GM10248 (cell line): ENCODE measurements at regions not wholly inside any gene's neighbourhood (a gene's known extent, or its start where the extent isn't known, plus 50 kb on each side); places are given as distances from the start of the nearest gene placed in this dataset.

Experiments
- CTCF ChIA-PET: fragments of 300-600 bp; sonication (Branson Sonifier 250); formaldehyde crosslinking; extraction: SDS; loops from one replicate; lab custom pipeline; 2021; ENCODE audit warnings: antibody characterized with exemption; lab: Yijun Ruan, JAX
- POLR2A ChIA-PET: fragments of 350-650 bp; sonication (Branson Sonifier 250); formaldehyde crosslinking; extraction: SDS; loops from one replicate; lab custom pipeline; 2020; ENCODE audit warnings: antibody characterized with exemption; lab: Yijun Ruan, JAX
- DNase-seq: peaks from one replicate; pipeline ENCODE4 v3.0.0; 2012; ENCODE audit errors: extremely low spot score
- TF ChIP-seq, protein P1 (sequence below): IDR thresholded peaks from 2 replicates; pipeline ENCODE4 v1.5.1; 2012; ENCODE audit warnings: mild to moderate bottlenecking, low read depth; ENCODE audit errors: extremely low read depth, missing control alignments, control extremely low read depth

GRCh38 chr7:22931011-22931410 is 82.9 kb downstream of the HYCC1 start:
- TF ChIP-seq, protein P1, sequence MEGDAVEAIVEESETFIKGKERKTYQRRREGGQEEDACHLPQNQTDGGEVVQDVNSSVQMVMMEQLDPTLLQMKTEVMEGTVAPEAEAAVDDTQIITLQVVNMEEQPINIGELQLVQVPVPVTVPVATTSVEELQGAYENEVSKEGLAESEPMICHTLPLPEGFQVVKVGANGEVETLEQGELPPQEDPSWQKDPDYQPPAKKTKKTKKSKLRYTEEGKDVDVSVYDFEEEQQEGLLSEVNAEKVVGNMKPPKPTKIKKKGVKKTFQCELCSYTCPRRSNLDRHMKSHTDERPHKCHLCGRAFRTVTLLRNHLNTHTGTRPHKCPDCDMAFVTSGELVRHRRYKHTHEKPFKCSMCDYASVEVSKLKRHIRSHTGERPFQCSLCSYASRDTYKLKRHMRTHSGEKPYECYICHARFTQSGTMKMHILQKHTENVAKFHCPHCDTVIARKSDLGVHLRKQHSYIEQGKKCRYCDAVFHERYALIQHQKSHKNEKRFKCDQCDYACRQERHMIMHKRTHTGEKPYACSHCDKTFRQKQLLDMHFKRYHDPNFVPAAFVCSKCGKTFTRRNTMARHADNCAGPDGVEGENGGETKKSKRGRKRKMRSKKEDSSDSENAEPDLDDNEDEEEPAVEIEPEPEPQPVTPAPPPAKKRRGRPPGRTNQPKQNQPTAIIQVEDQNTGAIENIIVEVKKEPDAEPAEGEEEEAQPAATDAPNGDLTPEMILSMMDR, result no peak
- ChIA-PET CTCF (no interaction called here), POLR2A (no interaction called here)
- DNase-seq, result no peak

GRCh38 chr7:22922307-22922706 is 91.6 kb downstream of the HYCC1 start:
- POLR2A ChIA-PET, result no interaction called here
- CTCF ChIA-PET, result interaction anchor here (1.1 kb wide), 1 partner anchor 9 kb away, joined by 3 read pairs; no protein-coding TSS in a partner anchor
- no peak for DNase-seq
- TF ChIP-seq, protein P1, result no peak

DNA sequence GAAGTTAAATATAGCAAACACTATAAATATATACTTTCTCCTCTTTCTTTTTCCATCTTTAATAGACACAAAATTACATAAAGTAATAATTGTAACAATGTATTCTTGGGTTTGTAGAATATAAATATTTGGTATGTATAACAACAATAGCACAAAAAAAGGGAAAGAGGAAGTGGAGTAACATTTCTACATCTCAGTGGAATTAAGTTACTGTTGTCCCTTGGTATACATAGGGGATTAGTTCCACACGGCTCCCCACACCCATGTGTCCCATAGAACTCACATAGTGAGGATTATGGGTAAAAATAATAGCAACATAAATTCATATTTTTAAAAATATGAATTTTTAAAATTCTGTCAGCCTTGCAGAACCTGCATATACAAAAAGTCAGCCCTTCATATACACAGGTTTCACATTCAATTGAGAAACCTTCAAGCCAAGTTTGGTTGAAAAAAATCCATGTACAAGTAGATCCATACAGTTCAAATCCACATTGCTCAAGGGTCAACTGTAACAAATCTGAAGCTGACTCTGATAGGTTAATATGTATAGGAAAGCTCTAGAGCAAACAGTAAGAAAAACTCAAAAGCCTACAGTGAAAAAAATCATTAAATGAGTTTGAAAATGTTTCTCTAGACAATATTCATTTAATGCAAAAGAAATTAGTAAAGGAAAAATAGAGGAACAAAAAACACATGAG is 92.4 kb downstream of the HYCC1 start:
- TF ChIP-seq, protein P1, result no peak
- CTCF ChIA-PET, result interaction anchor here (1.1 kb wide), 2 partner anchors 8 to 13 kb away, joined by 3 read pairs; no protein-coding TSS in a partner anchor
- no peak for DNase-seq
- POLR2A ChIA-PET, result no interaction called here

- ChIA-PET CTCF (interaction anchor here (1.1 to 1.6 kb wide), 3 partner anchors 8 to 134 kb away, joined by 3 read pairs; no protein-coding TSS in a partner anchor), POLR2A (no interaction called here)
- DNase-seq, result no peak
- TF ChIP-seq, protein P1, result no peak
These were observed 93.3 kb downstream of the HYCC1 start for GRCh38 chr7:22920672-22921071.

DNA sequence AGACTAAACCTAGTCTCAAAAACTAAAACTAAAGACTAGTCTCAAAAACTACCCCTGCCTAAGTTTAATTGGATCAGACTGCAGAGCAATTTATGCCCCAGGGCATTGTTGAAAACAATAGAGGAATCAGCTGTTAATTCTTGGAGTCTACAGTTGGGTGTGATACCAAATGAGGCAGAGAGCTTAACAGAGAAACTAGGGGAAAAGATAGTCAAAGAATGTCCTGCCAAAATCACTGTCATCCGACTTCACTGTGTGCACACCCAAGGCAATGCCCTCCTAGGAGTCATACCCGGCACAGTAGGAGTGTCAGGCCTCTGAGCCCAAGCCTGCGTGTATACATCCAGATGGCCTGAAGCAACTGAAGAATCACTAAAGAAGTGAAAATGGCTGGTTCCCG is 90.5 kb upstream of the TOMM7 start:
- TF ChIP-seq, protein P1, result no peak
- CTCF ChIA-PET, result interaction anchor here (0.9 to 1.9 kb wide), 4 partner anchors 9 to 142 kb away, joined by 3 to 7 read pairs (median 4); no protein-coding TSS in a partner anchor
- no peak for DNase-seq
- POLR2A ChIA-PET, result no interaction called here

DNA sequence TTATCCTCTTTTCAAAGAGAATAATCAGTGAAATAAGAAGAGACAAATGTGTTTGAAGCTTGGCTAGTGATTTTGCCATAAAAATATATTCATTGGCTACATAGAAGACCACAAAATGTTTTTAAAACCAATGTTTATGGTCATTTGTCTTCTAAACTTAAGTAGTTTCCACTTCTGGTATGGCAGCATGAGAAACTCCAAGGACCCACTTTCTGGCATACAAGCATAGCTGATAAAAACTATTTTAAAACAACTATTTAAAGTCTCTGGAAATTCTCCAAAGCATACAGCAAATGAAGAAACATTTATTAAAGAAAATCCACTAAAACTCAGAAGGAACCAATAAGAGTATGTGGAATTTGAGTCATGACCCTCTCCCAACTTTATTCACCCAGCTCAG is 89.2 kb upstream of the TOMM7 start:
- ChIA-PET POLR2A (no interaction called here), CTCF (interaction anchor here (0.6 to 1.9 kb wide), 5 partner anchors 8 to 143 kb away, joined by 3 to 7 read pairs (median 3); no protein-coding TSS in a partner anchor)
- no peak for DNase-seq
- TF ChIP-seq, protein P1, result no peak
